ENCODE measurements at regions not wholly inside any gene's neighbourhood (a gene's known extent, or its start where the extent isn't known, plus 50 kb on each side); places are given as distances from the start of the nearest gene placed in this dataset.

DNA sequence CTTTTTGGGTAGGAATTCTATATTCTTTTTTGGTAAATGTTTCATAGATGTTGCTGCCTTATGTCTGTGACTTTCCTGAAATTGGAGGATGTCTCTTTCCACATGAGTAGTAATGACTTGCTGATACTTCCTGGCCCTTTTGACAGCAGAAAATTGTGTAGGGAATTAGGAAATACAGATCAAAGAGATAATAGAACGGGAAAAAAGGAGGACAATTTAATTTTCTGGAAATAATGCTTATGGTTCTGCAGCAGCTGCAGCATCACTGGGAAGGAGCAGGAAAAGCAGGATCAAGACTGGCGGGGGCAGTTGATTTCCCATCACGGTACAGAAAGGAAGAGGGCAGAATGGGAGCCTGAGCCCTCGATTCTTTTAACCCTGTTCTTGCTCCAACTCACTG is 68.8 kb upstream of the PZP start:
- Histone ChIP-seq H3K14ac (replicated peaks; ENCODE audit: low read depth, low read length) (no peak overlapping the region), H2AK5ac (ENCODE audit: low read depth, low read length) (no peak overlapping the region), H2BK120ac (ENCODE audit: low read depth, low read length) (no peak overlapping the region), H3K4me1 (ENCODE audit: control insufficient read depth, insufficient read depth, low read length) (no peaks in the 10 kb centered on the region), H4K5ac (ENCODE audit: low read depth, low read length) (no peak overlapping the region), H3K56ac (ENCODE audit: extremely low read depth, insufficient read depth, low read length) (no peak overlapping the region), H4K20me1 (ENCODE audit: insufficient read depth, low read length) (no peaks in the 10 kb centered on the region), H2BK15ac (ENCODE audit: low read depth, low read length) (no peak overlapping the region), H4K8ac (ENCODE audit: low read depth in 2 of 2, low read length in 2 of 2) (no peak overlapping the region), H3K27ac (ENCODE audit: insufficient read depth, low read length) (no peak overlapping the region), H3K79me1 (ENCODE audit: low read depth in 1 of 2, low read length in 2 of 2) (no peaks in the 10 kb centered on the region), H3K36me3 (ENCODE audit: control insufficient read depth, insufficient read depth, low read length) (no peaks in the 10 kb centered on the region), H3K4me2 (ENCODE audit: low read depth, low read length) (no peak overlapping the region), H3K4ac (ENCODE audit: low read depth, low read length) (no peak overlapping the region), H3K9me1 (ENCODE audit: insufficient read depth, low read length) (no peaks in the 10 kb centered on the region), H3K23ac (ENCODE audit: low read depth, low read length) (no peak overlapping the region), H3K18ac (ENCODE audit: low read depth, low read length) (no peak overlapping the region), H2AK9ac (replicated peaks; ENCODE audit: low read depth, low read length, poor library complexity) (no peak overlapping the region), H2BK20ac (ENCODE audit: low read depth, low read length) (no peak overlapping the region), H3K9ac (ENCODE audit: low read depth, low read length) (no peak overlapping the region), H3K4me3 (ENCODE audit: insufficient read depth, low read depth, low read length) (no peak overlapping the region), H2BK5ac (ENCODE audit: low read depth, low read length, poor library complexity, severe bottlenecking) (no peak overlapping the region), H4K91ac (ENCODE audit: insufficient read depth, low read depth, low read length) (no peak overlapping the region), H2AFZ (replicated peaks; ENCODE audit: low read length, poor library complexity) (no peak overlapping the region), H3K27me3 (ENCODE audit: control insufficient read depth, insufficient read depth, low read length) (peaks cover 3% of the 10 kb centered on the region), H3K9me3 (ENCODE audit: control insufficient read depth, insufficient read depth, low read length) (no peaks in the 10 kb centered on the region)
- no CpG with 5 or more reads among the region's 4 CpGs for WGBS, 2 experiments (ENCODE audit: extremely low coverage in 2 of 2, insufficient read length in 1 of 2)
- ChIA-PET CTCF (no interaction called here), POLR2A (ENCODE audit: unreplicated experiment) (no interaction called here)
- intact Hi-C loops (cut with micrococcal nuclease), result no loop called here
- no peak for ATAC-seq (ENCODE audit: low read depth)
- no peak for DNase-seq
- dilution Hi-C loops (cut with HindIII; ENCODE audit: low sequenced_read_pairs, unreplicated experiment), result no loop called here
- no TSS peak for BruUV-seq (replicated peaks)
- TF ChIP-seq MXI1 (IDR thresholded peaks at IDR 0.05; ENCODE audit: borderline replicate concordance, low read depth, low read length) (no peak), POLR2A (IDR thresholded peaks at IDR 0.05; ENCODE audit: low read depth, low read length) (no peak), RCOR1 (IDR thresholded peaks at IDR 0.05; ENCODE audit: insufficient replicate concordance, low read length) (no peak), SMC3 (IDR thresholded peaks at IDR 0.05; ENCODE audit: low read depth, low read length) (no peak), CEBPB (IDR thresholded peaks at IDR 0.05; ENCODE audit: low read depth, low read length) (no peak), MAZ (IDR thresholded peaks at IDR 0.05; ENCODE audit: borderline replicate concordance, low read depth, low read length) (no peak)
- TF ChIP-seq, protein P1, sequence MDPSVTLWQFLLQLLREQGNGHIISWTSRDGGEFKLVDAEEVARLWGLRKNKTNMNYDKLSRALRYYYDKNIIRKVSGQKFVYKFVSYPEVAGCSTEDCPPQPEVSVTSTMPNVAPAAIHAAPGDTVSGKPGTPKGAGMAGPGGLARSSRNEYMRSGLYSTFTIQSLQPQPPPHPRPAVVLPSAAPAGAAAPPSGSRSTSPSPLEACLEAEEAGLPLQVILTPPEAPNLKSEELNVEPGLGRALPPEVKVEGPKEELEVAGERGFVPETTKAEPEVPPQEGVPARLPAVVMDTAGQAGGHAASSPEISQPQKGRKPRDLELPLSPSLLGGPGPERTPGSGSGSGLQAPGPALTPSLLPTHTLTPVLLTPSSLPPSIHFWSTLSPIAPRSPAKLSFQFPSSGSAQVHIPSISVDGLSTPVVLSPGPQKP (IDR thresholded peaks at IDR 0.05; ENCODE audit: borderline replicate concordance, low read depth, low read length), result no peak
- in situ Hi-C loops (cut with MboI; ENCODE audit: low sequenced_read_pairs), result no loop called here
